Sigmoid colon (tissue), 6 donors: ENCODE measurements at regions not wholly inside any gene's neighbourhood (a gene's known extent, or its start where the extent isn't known, plus 50 kb on each side); places are given as distances from the start of the nearest gene placed in this dataset.

ENCODE experiments used
- DNase-seq: peaks from one replicate; pipeline ENCODE4 v3.0.0-alpha.2; 2019
- H3K27ac ChIP-seq, 4 donors: fragments of 200-600 bp; sonication (generic); one replicate each; pipeline ENCODE4 v1.5.1; 2016 to 2019; ENCODE audit warnings: mild to moderate bottlenecking in 1 of 4
- H3K27me3 ChIP-seq, 3 donors: fragments of 200-600 bp; sonication (generic); one replicate each; pipeline ENCODE4 v1.5.1; 2019; ENCODE audit warnings: mild to moderate bottlenecking in 1 of 3
- H3K36me3 ChIP-seq, 4 donors: fragments of 200-600 bp; sonication (generic); one replicate each; pipeline ENCODE4 v1.5.1; 2016 to 2019
- H3K4me1 ChIP-seq, 4 donors: fragments of 200-600 bp; sonication (generic); one replicate each; pipeline ENCODE4 v1.5.1; 2017 to 2019
- H3K4me3 ChIP-seq, 4 donors: fragments of 200-600 bp; sonication (generic); one replicate each; pipeline ENCODE4 v1.5.1; 2017 to 2019; ENCODE audit warnings: mild to moderate bottlenecking in 2 of 4, moderate library complexity in 1 of 4
- H3K9me3 ChIP-seq, 4 donors: fragments of 200-600 bp in 3 of 4; sonication (generic) in 3 of 4; one replicate each; pipeline versions ENCODE4 v1.5.1 to v1.6.1; 2013 to 2019
- CTCF ChIP-seq, 4 experiments: fragments of 450-650 bp in 3 of 4; fragments of 200-600 bp in 1 of 4; IDR thresholded peaks; one replicate each; pipeline ENCODE4 v1.5.1; 2016 to 2019; ENCODE audit warnings: antibody characterized with exemption in 4 of 4, mild to moderate bottlenecking in 3 of 4, moderate library complexity in 2 of 4
- EP300 ChIP-seq, 4 donors: sonication (generic); formaldehyde crosslinking; IDR thresholded peaks; one replicate each; pipeline ENCODE4 v1.6.1; 2017; ENCODE audit warnings: antibody characterized with exemption in 4 of 4
- POLR2A ChIP-seq, 2 donors: fragments of 450-650 bp; IDR thresholded peaks; one replicate each; pipeline ENCODE4 v1.6.1; 2016; ENCODE audit warnings: antibody characterized with exemption in 2 of 2, mild to moderate bottlenecking in 2 of 2, moderate library complexity in 2 of 2
- POLR2AphosphoS5 ChIP-seq, 4 donors: sonication (generic); formaldehyde crosslinking; IDR thresholded peaks; one replicate each; pipeline ENCODE4 v1.6.1; 2017; ENCODE audit warnings: antibody characterized with exemption in 4 of 4
- WGBS, 2 donors: extraction: QIAGEN DNeasy Blood & Tissue Kit; methylation state at CpG; one replicate each; pipeline ENCODE4 v1.1.7; 2013; 5-methylcytosine and 5-hydroxymethylcytosine counted together
- intact Hi-C: fragments of 100-400 bp; cut with DNase I; formaldehyde crosslinking; loops from one replicate; pipeline ENCODE4 v1.15.1; 2023
- donor health status: healthy with polysubstance abuse.
- donor health status: healthy.

GRCh38 chr18:6563896-6564295, 149.2 kb upstream of the L3MBTL4 start:
- no peak overlapping the region for H3K4me3 ChIP-seq
- TF ChIP-seq POLR2AphosphoS5 (IDR thresholded peaks at IDR 0.05) (no peak), EP300 (IDR thresholded peaks at IDR 0.05) (no peak), POLR2A (IDR thresholded peaks at IDR 0.05) (no peak)
- WGBS, 2 donors, result 82 to 83% methylated on average over 1 of the region's 1 CpG
- H3K27me3 ChIP-seq, result no peaks in the 10 kb centered on the region
- intact Hi-C loops, result no loop called here
- no peaks in the 10 kb centered on the region for H3K9me3 ChIP-seq
- DNase-seq, result no peak
- no peak overlapping the region for H3K27ac ChIP-seq
- H3K36me3 ChIP-seq, result no peaks in the 10 kb centered on the region
- H3K4me1 ChIP-seq, result no peaks in the 10 kb centered on the region

- intact Hi-C loops, result no loop called here
- Histone ChIP-seq H3K27me3 (no peaks in the 10 kb centered on the region), H3K4me1 (no peaks in the 10 kb centered on the region), H3K36me3 (no peaks in the 10 kb centered on the region), H3K4me3 (no peak overlapping the region), H3K9me3 (no peaks in the 10 kb centered on the region), H3K27ac (no peak overlapping the region)
- WGBS, 2 donors, result 78 to 79% methylated on average over 4 of the region's 4 CpGs
- no peak for DNase-seq
- TF ChIP-seq POLR2AphosphoS5 (IDR thresholded peaks at IDR 0.05), result no peak
- no peak for TF ChIP-seq POLR2A (IDR thresholded peaks at IDR 0.05)
- TF ChIP-seq EP300 (IDR thresholded peaks at IDR 0.05), result no peak
- no peak for TF ChIP-seq CTCF (IDR thresholded peaks at IDR 0.05)
These were observed 150.5 kb upstream of the L3MBTL4 start for GRCh38 chr18:6564950-6565814.

- 46 to 63% methylated on average over 2 of the region's 2 CpGs for WGBS, 2 donors
These were observed 151.0 kb upstream of the L3MBTL4 start for GRCh38 chr18:6565815-6566081.

GRCh38 chr18:6566338-6566911, 151.7 kb upstream of the L3MBTL4 start:
- 51% methylated on average over 3 of the region's 3 CpGs for WGBS, 2 donors
- Histone ChIP-seq H3K36me3 (no peaks in the 10 kb centered on the region), H3K27me3 (no peaks in the 10 kb centered on the region), H3K4me1 (no peaks in the 10 kb centered on the region), H3K4me3 (no peak overlapping the region), H3K9me3 (no peaks in the 10 kb centered on the region), H3K27ac (no peak overlapping the region)
- DNase-seq, result no peak
- no peak for TF ChIP-seq POLR2AphosphoS5 (IDR thresholded peaks at IDR 0.05)
- TF ChIP-seq EP300 (IDR thresholded peaks at IDR 0.05), result no peak
- TF ChIP-seq CTCF (IDR thresholded peaks at IDR 0.05), result no peak
- no peak for TF ChIP-seq POLR2A (IDR thresholded peaks at IDR 0.05)
- intact Hi-C loops, result no loop called here

More at GRCh38 chr18:6565815-6566081, 151.0 kb upstream of the L3MBTL4 start:
- no peak overlapping the region for H3K27ac ChIP-seq
- no peaks in the 10 kb centered on the region for H3K4me1 ChIP-seq
- TF ChIP-seq POLR2A (IDR thresholded peaks at IDR 0.05), result no peak
- no peak for TF ChIP-seq CTCF (IDR thresholded peaks at IDR 0.05)
- no peak for TF ChIP-seq EP300 (IDR thresholded peaks at IDR 0.05)
- TF ChIP-seq POLR2AphosphoS5 (IDR thresholded peaks at IDR 0.05), result no peak
- no peak overlapping the region for H3K4me3 ChIP-seq
- intact Hi-C loops, result no loop called here
- H3K27me3 ChIP-seq, result no peaks in the 10 kb centered on the region
- H3K36me3 ChIP-seq, result no peaks in the 10 kb centered on the region
- H3K9me3 ChIP-seq, result no peaks in the 10 kb centered on the region
- DNase-seq, result no peak

GRCh38 chr18:6569813-6570212, 155.1 kb upstream of the L3MBTL4 start:
- intact Hi-C loops, result no loop called here
- TF ChIP-seq POLR2AphosphoS5 (IDR thresholded peaks at IDR 0.05) (no peak), CTCF (IDR thresholded peaks at IDR 0.05) (no peak), EP300 (IDR thresholded peaks at IDR 0.05) (no peak), POLR2A (IDR thresholded peaks at IDR 0.05) (no peak)
- H3K9me3 ChIP-seq, result no peaks in the 10 kb centered on the region
- no peak for DNase-seq
- no peak overlapping the region for H3K4me3 ChIP-seq
- H3K36me3 ChIP-seq, result no peaks in the 10 kb centered on the region
- WGBS, 2 donors, result 49 to 52% methylated on average over 2 of the region's 2 CpGs
- no peak overlapping the region for H3K27ac ChIP-seq
- no peaks in the 10 kb centered on the region for H3K4me1 ChIP-seq
- H3K27me3 ChIP-seq, result no peaks in the 10 kb centered on the region
